Thyroid gland (tissue), 4 donors: ENCODE measurements at regions not wholly inside any gene's neighbourhood (a gene's known extent, or its start where the extent isn't known, plus 50 kb on each side); places are given as distances from the start of the nearest gene placed in this dataset.

Source experiments
- DNase-seq, 2 donors: peaks; one replicate each; pipeline ENCODE4 v3.0.0-alpha.2; 2019
- H3K27ac ChIP-seq, 3 donors: fragments of 200-600 bp; sonication (generic); 1 replicate in 2 of 3; 2 replicates in 1 of 3; pipeline ENCODE4 v1.5.1; 2016 to 2019; ENCODE audit warnings: mild to moderate bottlenecking in 1 of 3, moderate library complexity in 1 of 3
- H3K27me3 ChIP-seq: fragments of 200-600 bp; sonication (generic); one replicate; pipeline ENCODE4 v1.5.1; 2019
- H3K36me3 ChIP-seq, 2 donors: fragments of 200-600 bp; sonication (generic); one replicate each; pipeline ENCODE4 v1.5.1; 2016 to 2019
- H3K4me1 ChIP-seq, 2 donors: fragments of 200-600 bp; sonication (generic); one replicate each; pipeline ENCODE4 v1.5.1; 2017 to 2019
- H3K4me3 ChIP-seq, 3 donors: fragments of 200-600 bp; sonication (generic); replicated peaks in 1 of 3; 1 replicate in 2 of 3; 2 replicates in 1 of 3; pipeline ENCODE4 v1.5.1; 2016; ENCODE audit warnings: mild to moderate bottlenecking in 1 of 3
- H3K9me3 ChIP-seq: fragments of 200-600 bp; sonication (generic); one replicate; pipeline ENCODE4 v1.5.1; 2017
- POLR2A ChIP-seq, 2 donors: fragments of 450-650 bp; IDR thresholded peaks; one replicate each; pipeline ENCODE4 v1.6.1; 2017; ENCODE audit warnings: antibody characterized with exemption in 2 of 2, mild to moderate bottlenecking in 2 of 2, moderate library complexity in 1 of 2
- WGBS, 2 donors: methylation state at CpG; one replicate each; pipeline ENCODE4 v1.1.5; 2017; 5-methylcytosine and 5-hydroxymethylcytosine counted together
- intact Hi-C: fragments of 100-400 bp; cut with DNase I; formaldehyde crosslinking; loops from one replicate; pipeline ENCODE4 v1.15.1; 2023
- TF ChIP-seq, protein P1 (sequence below), 6 experiments: fragments of 200-600 bp in 3 of 6; fragments of 450-650 bp in 3 of 6; sonication (generic) in 3 of 6; IDR thresholded peaks; one replicate each; pipeline ENCODE4 v1.5.1; 2016 to 2019; ENCODE audit warnings: antibody characterized with exemption in 6 of 6, mild to moderate bottlenecking in 2 of 6, inconsistent platforms in 1 of 6, moderate library complexity in 1 of 6

DNA sequence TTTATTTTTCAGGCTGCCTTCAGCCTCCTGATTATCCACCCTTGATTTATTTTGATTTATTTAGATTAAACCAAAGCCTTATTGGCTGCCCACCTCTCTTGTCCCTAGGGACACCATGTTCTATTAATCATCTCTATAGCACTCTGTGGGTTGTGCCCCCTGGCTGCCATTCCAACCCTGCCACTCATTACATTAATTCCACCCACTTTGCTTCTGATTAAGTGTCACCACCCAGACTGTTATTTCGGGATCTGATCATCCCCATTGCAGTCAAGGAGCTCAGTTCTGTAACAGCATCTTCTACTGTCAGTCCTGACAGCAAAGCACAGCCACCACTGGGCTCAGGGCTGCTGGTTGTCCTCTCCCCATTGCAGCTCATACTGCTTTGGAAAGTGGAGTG is 175.1 kb upstream of the DDX18 start:
- Histone ChIP-seq H3K9me3 (no peaks in the 10 kb centered on the region), H3K27ac (no peak overlapping the region), H3K4me1 (no peaks in the 10 kb centered on the region), H3K36me3 (no peaks in the 10 kb centered on the region), H3K27me3 (no peaks in the 10 kb centered on the region), H3K4me3 (no peak overlapping the region)
- intact Hi-C loops: no loop called here
- no peak for DNase-seq
- no peak for TF ChIP-seq POLR2A (IDR thresholded peaks at IDR 0.05)
- TF ChIP-seq, protein P1, sequence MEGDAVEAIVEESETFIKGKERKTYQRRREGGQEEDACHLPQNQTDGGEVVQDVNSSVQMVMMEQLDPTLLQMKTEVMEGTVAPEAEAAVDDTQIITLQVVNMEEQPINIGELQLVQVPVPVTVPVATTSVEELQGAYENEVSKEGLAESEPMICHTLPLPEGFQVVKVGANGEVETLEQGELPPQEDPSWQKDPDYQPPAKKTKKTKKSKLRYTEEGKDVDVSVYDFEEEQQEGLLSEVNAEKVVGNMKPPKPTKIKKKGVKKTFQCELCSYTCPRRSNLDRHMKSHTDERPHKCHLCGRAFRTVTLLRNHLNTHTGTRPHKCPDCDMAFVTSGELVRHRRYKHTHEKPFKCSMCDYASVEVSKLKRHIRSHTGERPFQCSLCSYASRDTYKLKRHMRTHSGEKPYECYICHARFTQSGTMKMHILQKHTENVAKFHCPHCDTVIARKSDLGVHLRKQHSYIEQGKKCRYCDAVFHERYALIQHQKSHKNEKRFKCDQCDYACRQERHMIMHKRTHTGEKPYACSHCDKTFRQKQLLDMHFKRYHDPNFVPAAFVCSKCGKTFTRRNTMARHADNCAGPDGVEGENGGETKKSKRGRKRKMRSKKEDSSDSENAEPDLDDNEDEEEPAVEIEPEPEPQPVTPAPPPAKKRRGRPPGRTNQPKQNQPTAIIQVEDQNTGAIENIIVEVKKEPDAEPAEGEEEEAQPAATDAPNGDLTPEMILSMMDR (IDR thresholded peaks at IDR 0.05): no peak
- WGBS, 2 donors: 82 to 88% methylated on average over 1 of the region's 1 CpG

DNA sequence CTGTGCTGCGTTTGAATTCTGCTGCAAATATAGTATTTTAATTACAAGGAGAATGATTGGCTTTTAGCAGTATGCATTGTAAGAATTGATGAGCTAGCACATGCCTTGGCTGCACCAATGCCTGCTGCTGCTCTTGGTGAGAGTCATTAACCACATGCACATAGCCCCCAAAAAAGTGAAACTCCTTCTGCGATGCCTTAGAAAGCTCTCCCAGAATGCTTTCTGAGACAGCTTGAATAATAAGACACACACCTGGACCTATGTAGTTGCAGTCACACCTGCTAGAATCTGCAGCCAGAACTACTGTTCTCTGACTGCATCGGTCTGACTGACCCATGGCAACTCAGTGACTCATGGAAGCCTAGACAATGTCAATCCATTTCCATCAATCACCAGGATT is 170.1 kb upstream of the DDX18 start:
- TF ChIP-seq, protein P1 (IDR thresholded peaks at IDR 0.05): no peak
- TF ChIP-seq POLR2A (IDR thresholded peaks at IDR 0.05): no peak
- H3K4me3 ChIP-seq: no peak overlapping the region
- H3K4me1 ChIP-seq: no peaks in the 10 kb centered on the region
- no peaks in the 10 kb centered on the region for H3K9me3 ChIP-seq
- DNase-seq: no peak
- no peaks in the 10 kb centered on the region for H3K36me3 ChIP-seq
- no peaks in the 10 kb centered on the region for H3K27me3 ChIP-seq
- 72 to 77% methylated on average over 3 of the region's 3 CpGs for WGBS, 2 donors
- no peak overlapping the region for H3K27ac ChIP-seq
- intact Hi-C loops: no loop called here

DNA sequence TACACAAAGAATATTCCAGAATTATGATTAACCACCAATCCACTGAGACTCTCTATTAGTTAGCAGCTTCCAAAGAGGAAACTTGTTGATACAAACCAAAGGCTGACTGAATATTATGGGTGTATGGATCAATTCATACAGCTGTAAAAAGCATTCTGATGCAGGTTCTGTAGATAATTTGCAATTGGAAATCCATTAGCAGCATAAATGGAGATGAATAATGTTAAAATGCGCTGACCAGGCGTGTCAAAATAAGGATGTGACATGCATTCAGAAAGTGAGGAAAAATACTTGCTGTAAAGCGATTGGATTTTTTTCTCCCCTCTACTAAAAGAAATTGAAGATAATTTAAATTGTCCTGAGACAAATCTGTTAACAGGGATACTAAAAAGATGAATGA is 169.0 kb upstream of the DDX18 start:
- Histone ChIP-seq H3K4me1 (no peaks in the 10 kb centered on the region), H3K9me3 (no peaks in the 10 kb centered on the region), H3K27me3 (no peaks in the 10 kb centered on the region), H3K36me3 (no peaks in the 10 kb centered on the region), H3K27ac (no peak overlapping the region), H3K4me3 (no peak overlapping the region)
- no peak for DNase-seq
- TF ChIP-seq POLR2A (IDR thresholded peaks at IDR 0.05): no peak
- TF ChIP-seq, protein P1 (IDR thresholded peaks at IDR 0.05): no peak
- intact Hi-C loops: no loop called here
- 77 to 79% methylated on average over 3 of the region's 3 CpGs for WGBS, 2 donors

DNA sequence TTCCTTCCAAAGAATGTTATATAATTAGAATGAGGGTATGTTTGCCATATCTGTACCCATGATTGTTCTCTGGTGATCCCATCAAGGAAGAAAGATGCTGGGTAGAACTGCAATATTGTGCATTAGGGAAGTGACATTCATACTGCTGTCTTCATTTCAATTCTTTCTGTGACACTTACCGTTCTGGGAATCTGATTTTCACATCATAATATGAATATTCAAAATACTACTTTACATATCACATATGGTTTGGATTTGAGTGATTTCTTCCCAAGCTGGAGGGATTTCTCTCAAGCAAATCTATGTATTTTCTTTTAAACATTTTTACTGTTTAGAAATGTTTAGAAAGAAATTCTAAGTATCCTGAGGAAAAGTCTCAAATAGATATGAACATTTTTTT is 168.4 kb upstream of the DDX18 start:
- Histone ChIP-seq H3K27me3 (no peaks in the 10 kb centered on the region), H3K4me1 (no peaks in the 10 kb centered on the region), H3K27ac (no peak overlapping the region), H3K9me3 (no peaks in the 10 kb centered on the region), H3K4me3 (no peak overlapping the region), H3K36me3 (no peaks in the 10 kb centered on the region)
- no peak for DNase-seq
- TF ChIP-seq POLR2A (IDR thresholded peaks at IDR 0.05): no peak
- TF ChIP-seq, protein P1 (IDR thresholded peaks at IDR 0.05): no peak
- intact Hi-C loops: no loop called here
- 81% methylated on average over 1 of the region's 1 CpG for WGBS, 2 donors

DNA sequence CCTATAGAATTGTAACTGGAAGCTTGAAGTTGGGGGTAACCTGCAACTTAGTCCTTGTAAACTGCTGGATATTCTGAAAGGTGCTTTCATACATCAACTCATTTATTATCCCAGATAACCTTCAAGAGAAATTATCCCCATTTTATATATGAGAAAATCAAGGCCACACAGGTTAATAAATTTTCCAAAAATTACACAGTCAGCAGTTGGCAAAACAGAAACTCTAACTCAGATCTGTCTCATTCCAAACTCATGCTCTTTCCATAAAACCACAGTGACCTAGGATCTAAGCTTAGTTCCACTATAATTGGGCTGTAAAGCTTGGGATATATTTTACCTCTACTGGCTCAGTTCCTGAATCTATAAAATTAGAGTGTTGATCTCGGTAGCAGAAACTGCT is 167.6 kb upstream of the DDX18 start:
- no peak overlapping the region for H3K27ac ChIP-seq
- no peak overlapping the region for H3K4me3 ChIP-seq
- H3K4me1 ChIP-seq: no peaks in the 10 kb centered on the region
- no peaks in the 10 kb centered on the region for H3K27me3 ChIP-seq
- 67 to 88% methylated on average over 1 of the region's 1 CpG for WGBS, 2 donors
- intact Hi-C loops: no loop called here
- H3K9me3 ChIP-seq: no peaks in the 10 kb centered on the region
- H3K36me3 ChIP-seq: no peaks in the 10 kb centered on the region
- DNase-seq: no peak
- TF ChIP-seq, protein P1 (IDR thresholded peaks at IDR 0.05): no peak
- no peak for TF ChIP-seq POLR2A (IDR thresholded peaks at IDR 0.05)
